H1 (cell line): ENCODE measurements at regions not wholly inside any gene's neighbourhood (a gene's known extent, or its start where the extent isn't known, plus 50 kb on each side); places are given as distances from the start of the nearest gene placed in this dataset.

Experiments used
- CTCF ChIA-PET: fragments of 300-600 bp; sonication (Branson Sonifier 250); formaldehyde crosslinking; loops from one replicate; lab custom pipeline; 2021; ENCODE audit not compliant: partially characterized antibody; lab: Charles Lee
- POLR2A ChIA-PET: fragments of 300-600 bp; sonication (Branson Sonifier 250); formaldehyde crosslinking; loops from one replicate; lab custom pipeline; 2021; ENCODE audit warnings: inconsistent platforms; ENCODE audit not compliant: partially characterized antibody; lab: Charles Lee
- DNase-seq, 2 experiments: peaks; one replicate each; pipeline versions ENCODE4 v3.0.0 to v3.0.0-alpha.2; 2010 to 2022; ENCODE audit warnings: low spot score in 2 of 2, low read depth in 1 of 2, mixed read lengths in 1 of 2
- FAIRE-seq: peaks from 2 replicates; lab custom pipeline; 2011; peaks lifted over from hg19 to GRCh38; lab: Jason Lieb, UNC
- H2AFZ ChIP-seq: 2 replicates; pipeline ENCODE4 v1.8.1; 2012; ENCODE audit warnings: low read length, inconsistent platforms
- H2AK5ac ChIP-seq: 2 replicates; pipeline ENCODE4 v1.6.1; 2013; ENCODE audit warnings: low read depth, low read length
- H2BK120ac ChIP-seq: replicated peaks from 2 replicates; pipeline ENCODE3; 2013; ENCODE audit warnings: low read depth, low read length, inconsistent platforms
- H2BK12ac ChIP-seq: 2 replicates; pipeline ENCODE4 v1.6.1; 2013; ENCODE audit warnings: low read depth, low read length
- H2BK15ac ChIP-seq: 2 replicates; pipeline ENCODE4 v1.6.1; 2013; ENCODE audit warnings: low read length
- H2BK20ac ChIP-seq: 2 replicates; pipeline ENCODE4 v1.6.1; 2013; ENCODE audit warnings: low read length
- H2BK5ac ChIP-seq: 2 replicates; pipeline ENCODE4 v1.6.1; 2013; ENCODE audit warnings: low read depth, low read length
- H3K14ac ChIP-seq: 2 replicates; pipeline ENCODE4 v1.6.1; 2013; ENCODE audit warnings: inconsistent platforms; ENCODE audit not compliant: insufficient read length
- H3K18ac ChIP-seq: 2 replicates; pipeline ENCODE4 v1.6.1; 2013; ENCODE audit warnings: low read length; ENCODE audit errors: extremely low read depth
- H3K23ac ChIP-seq: 2 replicates; pipeline ENCODE4 v1.6.1; 2013; ENCODE audit warnings: inconsistent platforms; ENCODE audit not compliant: insufficient read length
- H3K23me2 ChIP-seq: 2 replicates; pipeline ENCODE4 v1.6.1; 2013; ENCODE audit warnings: low read depth, low read length
- H3K27ac ChIP-seq: 2 replicates; pipeline ENCODE4 v1.6.1; 2011; ENCODE audit warnings: low read depth, low read length, inconsistent platforms
- H3K27me3 ChIP-seq, 4 experiments: replicated peaks in 1 of 4; 1 replicate in 1 of 4; 2 replicates in 3 of 4; pipeline versions ENCODE4 v1.6.1 to v1.8.1; 2011 to 2013; ENCODE audit warnings: low read length in 3 of 4, mild to moderate bottlenecking in 3 of 4, inconsistent platforms in 2 of 4, mixed read lengths in 2 of 4, moderate library complexity in 1 of 4; ENCODE audit not compliant: control insufficient read depth in 3 of 4, insufficient read depth in 3 of 4; ENCODE audit errors: extremely low read depth in 1 of 4
- H3K36me3 ChIP-seq, 4 experiments: 2 replicates each; pipeline versions ENCODE4 v1.6.1 to v1.8.1; 2011 to 2013; ENCODE audit warnings: mild to moderate bottlenecking in 4 of 4, low read length in 3 of 4, moderate library complexity in 2 of 4, control low read depth in 1 of 4, inconsistent platforms in 1 of 4; ENCODE audit not compliant: insufficient read depth in 4 of 4, control insufficient read depth in 2 of 4
- H3K4ac ChIP-seq: replicated peaks from 2 replicates; pipeline ENCODE3; 2013; ENCODE audit warnings: low read length, low read depth, mixed read lengths, inconsistent platforms; ENCODE audit not compliant: insufficient read length
- H3K4me1 ChIP-seq, 4 experiments: replicated peaks in 1 of 4; 1 replicate in 1 of 4; 2 replicates in 3 of 4; pipeline versions ENCODE4 v1.6.1 to v1.8.1; 2011 to 2013; ENCODE audit warnings: low read length in 3 of 4, inconsistent platforms in 2 of 4, mixed read lengths in 1 of 4; ENCODE audit not compliant: insufficient read depth in 4 of 4, control insufficient read depth in 3 of 4
- H3K4me2 ChIP-seq, 2 experiments: 2 replicates each; pipeline versions ENCODE4 v1.6.1 to v1.8.1; 2011 to 2013; ENCODE audit warnings: low read depth in 2 of 2, low read length in 2 of 2, control low read depth in 1 of 2, inconsistent platforms in 1 of 2, mild to moderate bottlenecking in 1 of 2; ENCODE audit not compliant: insufficient read depth in 1 of 2
- H3K4me3 ChIP-seq, 4 experiments: fragments of 200-600, 300-600 bp in 1 of 4; sonication (generic), shearing (Covaris generic), sonication (Bioruptor Twin) in 1 of 4; 2 replicates each; pipeline versions ENCODE4 v1.5.1 to v1.8.1; 2011 to 2016; ENCODE audit warnings: low read length in 4 of 4, low read depth in 3 of 4, control low read depth in 2 of 4, inconsistent platforms in 2 of 4, mild to moderate bottlenecking in 2 of 4, mixed read lengths in 1 of 4, moderate library complexity in 1 of 4; ENCODE audit not compliant: insufficient read depth in 2 of 4; ENCODE audit errors: extremely low read depth in 1 of 4
- H3K56ac ChIP-seq: replicated peaks from 2 replicates; pipeline ENCODE3; 2013; ENCODE audit warnings: low read depth, mild to moderate bottlenecking, mixed read lengths, low read length, inconsistent platforms; ENCODE audit not compliant: insufficient read length
- H3K79me1 ChIP-seq: 2 replicates; pipeline ENCODE4 v1.6.1; 2013; ENCODE audit warnings: low read depth, low read length, control low read depth
- H3K79me2 ChIP-seq, 2 experiments: 2 replicates each; pipeline versions ENCODE4 v1.6.1 to v1.8.1; 2012 to 2013; ENCODE audit warnings: low read length in 2 of 2, mild to moderate bottlenecking in 2 of 2, inconsistent platforms in 1 of 2; ENCODE audit not compliant: insufficient read depth in 2 of 2, control insufficient read depth in 1 of 2
- H3K9ac ChIP-seq, 4 experiments: replicated peaks in 1 of 4; 1 replicate in 1 of 4; 2 replicates in 3 of 4; pipeline versions ENCODE4 v1.6.1 to v1.8.1; 2011 to 2013; ENCODE audit warnings: low read depth in 3 of 4, low read length in 3 of 4, control low read depth in 2 of 4, mild to moderate bottlenecking in 2 of 4, moderate library complexity in 2 of 4, inconsistent platforms in 1 of 4; ENCODE audit errors: extremely low read depth in 1 of 4
- H3K9me3 ChIP-seq, 2 experiments: 2 replicates each; pipeline versions ENCODE4 v1.6.1 to v1.8.1; 2012 to 2013; ENCODE audit warnings: mild to moderate bottlenecking in 2 of 2, moderate library complexity in 2 of 2, control low read depth in 1 of 2, inconsistent platforms in 1 of 2, low read depth in 1 of 2, low read length in 1 of 2, mixed read lengths in 1 of 2; ENCODE audit not compliant: insufficient read depth in 2 of 2
- H4K20me1 ChIP-seq, 2 experiments: replicated peaks in 1 of 2; 2 replicates each; pipeline versions ENCODE3 to v1.8.1; 2011 to 2013; ENCODE audit warnings: inconsistent platforms in 2 of 2, low read length in 2 of 2, mild to moderate bottlenecking in 1 of 2; ENCODE audit not compliant: insufficient read depth in 2 of 2, control insufficient read depth in 1 of 2
- H4K5ac ChIP-seq: 2 replicates; pipeline ENCODE4 v1.6.1; 2013; ENCODE audit warnings: low read length, low read depth, mixed read lengths, inconsistent platforms; ENCODE audit not compliant: insufficient read length
- H4K8ac ChIP-seq: 2 replicates; pipeline ENCODE4 v1.8.0; 2013; ENCODE audit warnings: mild to moderate bottlenecking, moderate library complexity, low read length, inconsistent platforms; ENCODE audit not compliant: insufficient read depth; ENCODE audit errors: extremely low read depth
- H4K91ac ChIP-seq: replicated peaks from 2 replicates; pipeline ENCODE3; 2013; ENCODE audit warnings: low read length, mixed read lengths, inconsistent platforms; ENCODE audit not compliant: insufficient read length
- CBX5 ChIP-seq: fragments of 300-800, 300-1000 bp; sonication (generic); IDR thresholded peaks from 2 replicates; pipeline ENCODE4 v1.7.1; 2016; ENCODE audit warnings: antibody characterized with exemption, low read length, low read depth
- TAF7 ChIP-seq: optimal IDR thresholded peaks from 2 replicates; pipeline ENCODE3; 2011; ENCODE audit warnings: low read depth, mild to moderate bottlenecking, inconsistent platforms, low read length, moderate library complexity, borderline replicate concordance
- WGBS, 2 experiments: shearing (Covaris generic) in 1 of 2; methylation state at CpG; one replicate each; pipeline versions ENCODE4 v1.1.6 to v1.1.7; 2013 to 2015; ENCODE audit warnings: low lambda C conversion rate in 2 of 2, mixed read lengths in 2 of 2, inconsistent platforms in 1 of 2, low coverage in 1 of 2, missing lambda C conversion rate in 1 of 2; ENCODE audit not compliant: insufficient replicate concordance in 2 of 2, insufficient coverage in 1 of 2, insufficient read length in 1 of 2; ENCODE audit errors: extremely low coverage in 1 of 2, missing lambda C conversion rate in 1 of 2; 5-methylcytosine and 5-hydroxymethylcytosine counted together

GRCh38 chr1:234970401-234970730, 158.3 kb downstream of the TOMM20 start:
- Histone ChIP-seq H3K9ac (peak overlapping the region in 2 of 4 experiments; percentile 20 to 29; a peak in 5 of 7 replicates), H3K27me3 (peaks cover 0 to 4% (median 1%) of the 10 kb centered on the region in 4 experiments; a peak in 3 of 7 replicates), H4K20me1 (no peaks in the 10 kb centered on the region), H3K4me3 (peak overlapping the region in 2 of 4 experiments; percentile 19 to 41; a peak in 3 of 8 replicates), H4K8ac (no peak overlapping the region), H2AK5ac (no peak overlapping the region), H3K18ac (peak overlapping the region; percentile 42; the same call in 1 of the 2 replicates), H3K14ac (no peak overlapping the region), H3K4ac (no peak overlapping the region), H2BK5ac (peak overlapping the region; percentile 10; the same call in 1 of the 2 replicates), H2BK120ac (peak overlapping the region; percentile 6), H3K56ac (no peak overlapping the region), H2BK20ac (peak overlapping the region; percentile 0; the same call in 1 of the 2 replicates), H3K79me2 (no peaks in the 10 kb centered on the region), H3K27ac (peak overlapping the region; percentile 59; the same call in 1 of the 2 replicates), H4K5ac (no peak overlapping the region), H4K91ac (no peak overlapping the region), H3K23me2 (no peaks in the 10 kb centered on the region; the same call in none of the 2 replicates), H2BK12ac (peak overlapping the region; percentile 63; the same call in 1 of the 2 replicates), H2AFZ (no peak overlapping the region), H3K23ac (no peak overlapping the region), H2BK15ac (no peak overlapping the region), H3K36me3 (no peaks in the 10 kb centered on the region), H3K79me1 (no peaks in the 10 kb centered on the region), H3K9me3 (no peaks in the 10 kb centered on the region), H3K4me1 (peaks cover 8 to 31% (median 27%) of the 10 kb centered on the region in 4 experiments), H3K4me2 (peak overlapping the region; percentile 57 to 63)
- POLR2A ChIA-PET: interaction anchor here (0.7 to 3.4 kb wide), 10 partner anchors 8 to 123 kb away, joined by 3 to 43 read pairs (median 3); no protein-coding TSS in a partner anchor
- no peak for TF ChIP-seq CBX5
- TF ChIP-seq TAF7: peak; percentile 19
- FAIRE-seq (no peak), DNase-seq (no peak)
- WGBS, 2 experiments: 11% methylated on average over 4 of the region's 4 CpGs; no CpG with 5 or more reads in 1 of the 2 experiments
- CTCF ChIA-PET: interaction anchor here (0.8 to 1.7 kb wide), 8 partner anchors 13 to 471 kb away, joined by 3 to 6 read pairs (median 3); no protein-coding TSS in a partner anchor
